GM18858 (cell line): ENCODE measurements at regions not wholly inside any gene's neighbourhood (a gene's known extent, or its start where the extent isn't known, plus 50 kb on each side); places are given as distances from the start of the nearest gene placed in this dataset.

ENCODE experiments used
- ATAC-seq: cut with Tn5 transposase; IDR thresholded peaks from one replicate; pipeline ENCODE4 v1.9.1; 2021; ENCODE audit not compliant: unreplicated experiment

- no peak for ATAC-seq
These were observed 168.5 kb downstream of the TEX36 start for GRCh38 chr10:125514206-125515162.

GRCh38 chr10:125513429-125514182 is 169.4 kb downstream of the TEX36 start:
- no peak for ATAC-seq

- no peak for ATAC-seq
These were observed 172.0 kb downstream of the TEX36 start for GRCh38 chr10:125510998-125511397.

- ATAC-seq = no peak
These were observed 177.3 kb downstream of the TEX36 start for GRCh38 chr10:125505648-125506047.

- ATAC-seq = no peak
These were observed 180.7 kb downstream of the TEX36 start for GRCh38 chr10:125502276-125502675.

GRCh38 chr10:125495386-125495785 is 187.6 kb downstream of the TEX36 start:
- no peak for ATAC-seq

GRCh38 chr10:125494651-125495239 is 188.2 kb downstream of the TEX36 start:
- ATAC-seq = no peak

- ATAC-seq = no peak
These were observed 191.6 kb downstream of the TEX36 start for GRCh38 chr10:125491381-125491780.

GRCh38 chr10:125489731-125490130 is 193.2 kb downstream of the TEX36 start:
- ATAC-seq = no peak

GRCh38 chr10:125485665-125486064 is 197.3 kb downstream of the TEX36 start:
- ATAC-seq = no peak

GRCh38 chr10:125484035-125484732 is 198.8 kb downstream of the TEX36 start:
- no peak for ATAC-seq

GRCh38 chr10:125482637-125483036 is 200.3 kb downstream of the TEX36 start:
- ATAC-seq = no peak

- no peak for ATAC-seq
These were observed 200.9 kb downstream of the TEX36 start for GRCh38 chr10:125482108-125482507.

- ATAC-seq = no peak
These were observed 203.9 kb downstream of the TEX36 start for GRCh38 chr10:125479059-125479458.

GRCh38 chr10:125475815-125476214 is 207.1 kb downstream of the TEX36 start:
- no peak for ATAC-seq

GRCh38 chr10:125473143-125473793 is 209.7 kb downstream of the TEX36 start:
- ATAC-seq = no peak

- no peak for ATAC-seq
These were observed 210.9 kb downstream of the TEX36 start for GRCh38 chr10:125472010-125472607.

- ATAC-seq = no peak
These were observed 214.7 kb downstream of the TEX36 start for GRCh38 chr10:125468278-125468677.

- no peak for ATAC-seq
These were observed 216.3 kb downstream of the TEX36 start for GRCh38 chr10:125466685-125467084.

GRCh38 chr10:125462845-125463244 is 220.1 kb downstream of the TEX36 start:
- ATAC-seq = no peak
